ENCODE measurements at regions not wholly inside any gene's neighbourhood (a gene's known extent, or its start where the extent isn't known, plus 50 kb on each side); places are given as distances from the start of the nearest gene placed in this dataset.
"Not testable (repeated sequence)": the region's sequence is repeated elsewhere in the genome, so short reads cannot be mapped to it uniquely, and the experiment has no call there.

DNA sequence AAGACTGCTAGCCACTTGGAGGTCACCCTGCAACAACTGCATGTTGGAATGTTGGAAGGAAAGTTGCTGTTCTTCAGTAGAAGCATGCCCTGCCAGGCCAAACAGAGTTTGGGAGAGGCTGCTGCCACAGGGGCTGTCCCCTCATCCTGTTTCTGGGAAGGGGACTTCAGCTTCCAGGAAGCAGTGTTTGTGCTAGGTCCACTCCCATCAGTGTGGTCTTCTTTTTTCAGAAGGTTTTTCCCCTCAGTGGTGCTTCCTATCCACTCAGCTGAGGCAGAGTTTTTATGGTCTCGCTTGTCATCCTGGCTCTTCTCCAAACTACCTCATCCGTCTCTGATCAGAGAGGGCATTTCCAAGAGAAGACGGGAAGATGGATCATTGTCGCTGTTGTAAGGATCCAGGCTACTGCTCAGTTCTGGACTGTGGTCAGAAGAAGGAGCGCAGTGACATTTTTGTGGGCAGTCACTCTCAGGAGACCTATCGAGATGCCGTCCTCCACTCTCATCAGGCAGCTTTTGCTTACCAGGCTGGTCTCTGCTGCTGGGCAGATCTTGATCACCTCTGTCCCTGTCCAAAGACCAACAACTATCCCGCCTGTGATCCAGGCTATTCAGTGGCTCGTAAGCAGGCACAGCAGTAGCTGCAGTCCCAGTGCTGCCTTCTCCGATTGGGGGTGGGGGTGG is 97.8 kb upstream of the C5orf63 start:
- Histone ChIP-seq H3K27ac (no peak overlapping the region), H3K4me3 (ENCODE audit: low read depth, low read length) (no peak overlapping the region), H3K27me3 (ENCODE audit: insufficient read depth, low read depth, severe bottlenecking) (no peaks in the 10 kb centered on the region), H3K36me3 (no peaks in the 10 kb centered on the region), H3K9me3 (ENCODE audit: severe bottlenecking) (peaks cover 2% of the 10 kb centered on the region)
- DNase-seq, result no peak
- TF ChIP-seq, protein P1, sequence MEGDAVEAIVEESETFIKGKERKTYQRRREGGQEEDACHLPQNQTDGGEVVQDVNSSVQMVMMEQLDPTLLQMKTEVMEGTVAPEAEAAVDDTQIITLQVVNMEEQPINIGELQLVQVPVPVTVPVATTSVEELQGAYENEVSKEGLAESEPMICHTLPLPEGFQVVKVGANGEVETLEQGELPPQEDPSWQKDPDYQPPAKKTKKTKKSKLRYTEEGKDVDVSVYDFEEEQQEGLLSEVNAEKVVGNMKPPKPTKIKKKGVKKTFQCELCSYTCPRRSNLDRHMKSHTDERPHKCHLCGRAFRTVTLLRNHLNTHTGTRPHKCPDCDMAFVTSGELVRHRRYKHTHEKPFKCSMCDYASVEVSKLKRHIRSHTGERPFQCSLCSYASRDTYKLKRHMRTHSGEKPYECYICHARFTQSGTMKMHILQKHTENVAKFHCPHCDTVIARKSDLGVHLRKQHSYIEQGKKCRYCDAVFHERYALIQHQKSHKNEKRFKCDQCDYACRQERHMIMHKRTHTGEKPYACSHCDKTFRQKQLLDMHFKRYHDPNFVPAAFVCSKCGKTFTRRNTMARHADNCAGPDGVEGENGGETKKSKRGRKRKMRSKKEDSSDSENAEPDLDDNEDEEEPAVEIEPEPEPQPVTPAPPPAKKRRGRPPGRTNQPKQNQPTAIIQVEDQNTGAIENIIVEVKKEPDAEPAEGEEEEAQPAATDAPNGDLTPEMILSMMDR (IDR thresholded peaks at IDR 0.05; ENCODE audit: low read depth, low read length), result no peak

DNA sequence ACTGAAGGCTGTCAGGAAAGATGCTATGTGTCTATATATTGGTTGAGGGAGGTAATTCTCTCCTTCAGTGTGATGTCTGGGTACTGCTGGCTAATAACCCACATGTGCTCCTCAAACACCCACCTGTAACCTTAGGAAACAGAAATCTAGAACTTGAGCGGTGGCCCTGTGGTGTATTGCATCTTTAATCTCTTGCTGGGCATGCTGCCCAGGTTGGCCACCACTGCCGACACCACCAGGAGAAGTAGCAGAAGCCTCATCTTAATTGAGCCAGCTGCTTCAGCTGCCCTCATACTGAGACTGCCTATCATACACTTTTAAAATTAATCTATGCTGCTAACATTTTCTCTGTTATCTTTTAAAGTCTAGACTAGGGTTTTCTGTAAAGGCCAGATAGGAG is 103.5 kb upstream of the C5orf63 start:
- Histone ChIP-seq H3K27ac (no peak overlapping the region), H3K27me3 (ENCODE audit: insufficient read depth, low read depth, severe bottlenecking) (no peaks in the 10 kb centered on the region), H3K36me3 (no peaks in the 10 kb centered on the region), H3K9me3 (ENCODE audit: severe bottlenecking) (peaks cover 2% of the 10 kb centered on the region), H3K4me3 (ENCODE audit: low read depth, low read length) (no peak overlapping the region)
- TF ChIP-seq, protein P1 (IDR thresholded peaks at IDR 0.05; ENCODE audit: low read depth, low read length), result no peak
- DNase-seq, result no peak

DNA sequence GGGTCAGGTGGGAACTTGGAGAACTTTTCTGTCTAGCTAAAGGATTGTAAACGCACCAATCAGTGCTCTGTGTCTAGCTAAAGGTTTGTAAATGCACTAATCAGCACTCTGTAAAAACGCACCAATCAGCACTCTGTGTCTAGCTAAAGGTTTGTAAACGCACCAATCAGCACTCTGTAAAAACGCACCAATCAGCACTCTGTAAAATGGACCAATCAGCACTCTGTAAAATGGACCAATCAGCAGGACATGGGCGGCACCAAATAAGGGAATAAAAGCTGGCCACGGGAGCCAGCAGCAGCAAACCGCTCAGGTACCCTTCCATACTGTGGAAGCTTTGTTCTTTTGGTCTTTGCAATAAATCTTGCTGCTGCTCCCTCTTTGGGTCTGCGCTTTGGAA is 108.0 kb upstream of the MEGF10 start:
- H3K27ac ChIP-seq; H3K27me3 ChIP-seq (ENCODE audit: insufficient read depth, low read depth, severe bottlenecking); H3K9me3 ChIP-seq (ENCODE audit: severe bottlenecking); H3K4me3 ChIP-seq (ENCODE audit: low read depth, low read length); H3K36me3 ChIP-seq; DNase-seq: not testable (repeated sequence)

DNA sequence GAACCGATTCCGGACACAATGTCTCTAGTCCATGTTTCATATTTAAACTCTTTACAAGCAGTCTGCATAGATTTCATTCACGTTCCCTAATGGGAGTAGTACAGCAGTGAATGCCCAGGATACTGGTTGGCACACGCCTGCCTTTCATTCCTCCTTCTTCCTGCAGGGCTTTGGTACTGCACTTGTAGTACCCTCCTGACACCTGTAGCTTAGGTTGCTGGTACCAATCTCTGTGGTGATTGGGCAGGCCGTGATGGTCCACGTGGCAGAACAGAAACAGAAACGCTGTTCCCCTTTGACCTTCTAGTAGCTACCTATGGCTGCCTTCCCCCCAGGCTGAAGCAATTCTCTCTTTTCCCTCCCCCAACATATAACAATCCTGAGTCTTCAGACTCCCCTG is 107.3 kb upstream of the MEGF10 start:
- Histone ChIP-seq H3K4me3 (ENCODE audit: low read depth, low read length) (no peak overlapping the region), H3K27me3 (ENCODE audit: insufficient read depth, low read depth, severe bottlenecking) (no peaks in the 10 kb centered on the region), H3K27ac (no peak overlapping the region), H3K36me3 (no peaks in the 10 kb centered on the region), H3K9me3 (ENCODE audit: severe bottlenecking) (no peaks in the 10 kb centered on the region)
- TF ChIP-seq, protein P1 (IDR thresholded peaks at IDR 0.05; ENCODE audit: low read depth, low read length), result no peak
- no peak for DNase-seq

DNA sequence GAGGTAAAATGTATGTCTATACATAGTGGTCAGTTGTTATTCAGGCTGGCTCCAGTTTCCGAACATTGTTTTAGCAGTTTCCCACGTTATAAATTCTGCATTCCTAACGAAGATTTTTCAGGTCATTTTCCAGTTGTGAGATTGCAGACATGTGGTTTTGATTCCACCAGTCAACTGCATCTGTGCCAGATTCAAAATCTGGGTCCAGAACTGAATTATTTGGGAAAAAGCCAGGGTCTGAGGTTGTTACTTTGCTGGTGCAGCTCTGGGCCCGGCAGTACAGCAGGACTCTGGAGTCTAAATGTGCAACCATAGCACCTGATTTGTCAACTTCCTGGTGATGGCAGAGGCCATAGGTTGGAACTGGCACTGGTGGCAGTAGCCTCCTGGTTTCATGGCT is 105.7 kb upstream of the MEGF10 start:
- TF ChIP-seq, protein P1 (IDR thresholded peaks at IDR 0.05; ENCODE audit: low read depth, low read length), result no peak
- no peak for DNase-seq
- H3K36me3 ChIP-seq, result no peaks in the 10 kb centered on the region
- no peaks in the 10 kb centered on the region for H3K9me3 ChIP-seq (ENCODE audit: severe bottlenecking)
- H3K4me3 ChIP-seq (ENCODE audit: low read depth, low read length), result no peak overlapping the region
- H3K27ac ChIP-seq, result no peak overlapping the region
- H3K27me3 ChIP-seq (ENCODE audit: insufficient read depth, low read depth, severe bottlenecking), result no peaks in the 10 kb centered on the region

DNA sequence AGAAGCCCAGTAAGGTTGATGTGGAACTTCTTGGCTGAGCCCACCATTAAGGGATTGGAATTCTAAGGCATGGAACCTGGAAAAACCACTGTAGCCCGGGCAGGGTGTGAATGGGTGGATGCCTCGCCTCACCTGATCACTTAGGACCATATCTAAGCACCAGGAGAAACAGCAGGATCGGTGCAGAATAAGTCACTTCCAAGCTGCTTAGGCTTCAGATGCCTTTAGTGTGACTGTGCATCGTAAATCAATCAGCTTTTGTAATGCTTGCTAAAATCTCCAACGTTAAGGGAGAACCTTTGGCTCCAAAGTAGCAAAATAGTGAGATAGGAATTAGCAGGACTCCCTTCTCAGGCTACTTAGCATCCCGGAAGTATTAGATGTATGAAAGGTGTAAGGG is 103.9 kb upstream of the MEGF10 start:
- Histone ChIP-seq H3K27ac (no peak overlapping the region), H3K36me3 (no peaks in the 10 kb centered on the region), H3K27me3 (ENCODE audit: insufficient read depth, low read depth, severe bottlenecking) (no peaks in the 10 kb centered on the region), H3K9me3 (ENCODE audit: severe bottlenecking) (no peaks in the 10 kb centered on the region), H3K4me3 (ENCODE audit: low read depth, low read length) (no peak overlapping the region)
- TF ChIP-seq, protein P1 (IDR thresholded peaks at IDR 0.05; ENCODE audit: low read depth, low read length), result no peak
- no peak for DNase-seq
